ENCODE measurements at regions not wholly inside any gene's neighbourhood (a gene's known extent, or its start where the extent isn't known, plus 50 kb on each side); places are given as distances from the start of the nearest gene placed in this dataset.

DNA sequence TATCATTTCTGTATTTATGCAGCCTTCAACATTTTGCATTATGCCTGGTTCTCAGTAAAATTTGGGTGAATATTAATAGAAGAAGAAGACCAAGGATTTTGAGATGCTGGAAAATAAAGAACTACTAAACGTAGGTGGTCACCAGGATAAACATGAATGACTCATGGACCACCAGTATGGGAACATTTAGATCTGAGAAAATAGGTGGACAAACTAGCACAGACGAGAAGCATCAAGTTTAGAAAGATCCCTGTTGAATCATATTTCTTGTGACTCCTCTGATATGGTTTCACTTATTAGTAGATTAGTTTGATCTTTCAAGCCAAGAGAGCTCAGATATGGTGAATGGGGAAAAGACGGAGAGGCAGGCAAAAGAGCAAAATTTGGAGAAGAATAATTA lies 97.9 kb downstream of the RAP2B start:
- no peak overlapping the region for H3K9ac ChIP-seq (ENCODE audit: control insufficient read depth, insufficient read depth, low read length)
- H3K4me1 ChIP-seq (ENCODE audit: control insufficient read depth, insufficient read depth, low read length): no peaks in the 10 kb centered on the region
- 2% methylated on average over 3 of the region's 3 CpGs for WGBS (ENCODE audit: insufficient coverage, insufficient replicate concordance, low lambda C conversion rate, missing lambda C conversion rate)
- H3K4me2 ChIP-seq (ENCODE audit: control insufficient read depth, insufficient read depth): no peak overlapping the region
- FAIRE-seq (no peak), ATAC-seq (no peak), DNase-seq (ENCODE audit: low read depth, low spot score) (no peak)
- no peaks in the 10 kb centered on the region for H3K9me3 ChIP-seq (replicated peaks; ENCODE audit: control insufficient read depth, insufficient read depth, low read length)
- no peak overlapping the region for H3K27ac ChIP-seq (ENCODE audit: control insufficient read depth, insufficient read depth)
- no peaks in the 10 kb centered on the region for H3K36me3 ChIP-seq (ENCODE audit: control insufficient read depth in 2 of 2, insufficient read depth in 2 of 2, low read length in 1 of 2)
- in situ Hi-C loops (cut with MboI): no loop called here
- ChIA-PET RAD21 (ENCODE audit: unreplicated experiment) (no interaction called here), POLR2A (no interaction called here), CTCF (no interaction called here), SMC1A (ENCODE audit: uncharacterized antibody, unreplicated experiment) (no interaction called here)
- intact Hi-C loops (cut with micrococcal nuclease; ENCODE audit: unreplicated experiment): no loop called here
- H3K79me2 ChIP-seq (ENCODE audit: control insufficient read depth, insufficient read depth, low read length): no peaks in the 10 kb centered on the region
- no peak overlapping the region for H2AFZ ChIP-seq (ENCODE audit: control insufficient read depth, low read depth, low read length)
- no TSS peak for BruUV-seq (replicated peaks)
- no peaks in the 10 kb centered on the region for H4K20me1 ChIP-seq (ENCODE audit: control insufficient read depth, insufficient read depth)
- H3K4me3 ChIP-seq: no peak overlapping the region
- TF ChIP-seq MAX (IDR thresholded peaks at IDR 0.05; ENCODE audit: low read depth, low read length) (no peak), ATF3 (IDR thresholded peaks at IDR 0.05; ENCODE audit: borderline replicate concordance, extremely low read depth, low read depth, low read length) (no peak), YBX1 (IDR thresholded peaks at IDR 0.05) (no peak), ATF7 (IDR thresholded peaks at IDR 0.05; ENCODE audit: low read depth) (no peak), NBN (IDR thresholded peaks at IDR 0.05) (no peak), TARDBP (IDR thresholded peaks at IDR 0.05; ENCODE audit: borderline replicate concordance) (no peak), NFIC (IDR thresholded peaks at IDR 0.05; ENCODE audit: low read depth, low read length) (no peak), HDGF (IDR thresholded peaks at IDR 0.05) (no peak), MEF2B (IDR thresholded peaks at IDR 0.05; ENCODE audit: partially characterized antibody, poor library complexity, severe bottlenecking) (no peak), MTA3 (IDR thresholded peaks at IDR 0.05; ENCODE audit: borderline replicate concordance, low read length) (no peak), RUNX3 (IDR thresholded peaks at IDR 0.05; ENCODE audit: low read length) (no peak), RAD51 (IDR thresholded peaks at IDR 0.05) (no peak), CBX5 (IDR thresholded peaks at IDR 0.05; ENCODE audit: low read depth) (no peak), ZBED1 (IDR thresholded peaks at IDR 0.05; ENCODE audit: borderline replicate concordance) (no peak), E2F8 (IDR thresholded peaks at IDR 0.05; ENCODE audit: low read depth, partially characterized antibody) (no peak), CHD1 (IDR thresholded peaks at IDR 0.05; ENCODE audit: low read depth, low read length) (no peak), HCFC1 (IDR thresholded peaks at IDR 0.05; ENCODE audit: low read length) (no peak)
- TF ChIP-seq, protein P1, sequence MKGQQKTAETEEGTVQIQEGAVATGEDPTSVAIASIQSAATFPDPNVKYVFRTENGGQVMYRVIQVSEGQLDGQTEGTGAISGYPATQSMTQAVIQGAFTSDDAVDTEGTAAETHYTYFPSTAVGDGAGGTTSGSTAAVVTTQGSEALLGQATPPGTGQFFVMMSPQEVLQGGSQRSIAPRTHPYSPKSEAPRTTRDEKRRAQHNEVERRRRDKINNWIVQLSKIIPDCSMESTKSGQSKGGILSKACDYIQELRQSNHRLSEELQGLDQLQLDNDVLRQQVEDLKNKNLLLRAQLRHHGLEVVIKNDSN (IDR thresholded peaks at IDR 0.05; ENCODE audit: borderline replicate concordance, extremely low read length, insufficient read depth, low read depth, low read length): no peak
- no peaks in the 10 kb centered on the region for H3K27me3 ChIP-seq (replicated peaks in 1 of 2; ENCODE audit: control insufficient read depth in 2 of 2, insufficient read depth in 2 of 2, low read length in 1 of 2)

All from GM12878 (cell line).